ENCODE measurements at regions not wholly inside any gene's neighbourhood (a gene's known extent, or its start where the extent isn't known, plus 50 kb on each side); places are given as distances from the start of the nearest gene placed in this dataset.
A peak's percentile ranks its signal among the peaks of the same experiment; 100 is the strongest.

DNA sequence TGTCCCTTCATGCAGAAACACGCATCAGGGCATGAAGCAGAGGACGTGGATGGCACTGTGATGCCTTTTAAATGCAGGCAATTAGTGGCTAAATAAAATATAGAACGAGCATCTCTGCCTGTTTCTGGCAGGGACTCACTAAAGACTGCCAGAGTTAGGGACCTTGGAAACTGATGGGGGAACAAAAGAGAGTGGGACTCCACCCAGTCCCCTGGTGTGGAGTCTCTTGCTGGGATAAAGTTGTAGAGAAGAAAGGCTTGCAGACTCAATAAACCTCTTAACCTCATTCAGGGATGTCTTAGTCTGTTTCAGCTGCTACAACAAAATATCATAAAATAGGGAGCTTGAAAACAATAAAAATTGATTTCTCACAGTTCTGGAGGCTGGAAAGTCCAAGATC, 87.6 kb upstream of the ARAP3 start:
- no peak overlapping the region for H3K4me3 Mint-ChIP-seq
- no peaks in the 10 kb centered on the region for H3K4me1 Mint-ChIP-seq
- peaks cover 14 to 28% of the 10 kb centered on the region in 2 donors for H3K27me3 Mint-ChIP-seq
- DNase-seq (no peak), ATAC-seq (replicated peaks) (no peak)
- H3K36me3 Mint-ChIP-seq = no peaks in the 10 kb centered on the region
- no peak overlapping the region for H3K27ac Mint-ChIP-seq
- H3K9me3 Mint-ChIP-seq = peaks cover 4 to 5% of the 10 kb centered on the region in 2 donors

DNA sequence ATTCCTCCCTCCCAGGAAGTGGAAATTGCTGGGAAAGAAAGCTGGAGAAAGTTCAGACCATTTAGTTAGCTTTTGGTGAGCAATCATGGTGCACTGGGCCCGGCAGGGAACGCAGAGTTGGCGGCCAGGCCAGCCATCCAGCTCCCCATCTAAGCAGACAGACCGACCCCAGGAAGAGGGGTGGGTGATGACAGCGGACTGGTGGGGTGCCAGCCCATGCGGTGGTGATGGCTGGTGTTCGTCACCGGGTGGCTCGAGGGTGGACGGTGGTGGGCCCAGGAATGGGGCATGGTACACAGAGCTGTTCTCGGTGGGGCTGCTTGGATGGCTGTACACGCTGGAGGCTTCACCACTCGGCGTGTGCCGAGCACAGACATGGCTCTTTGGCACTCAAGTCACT, 85.6 kb upstream of the ARAP3 start:
- Mint-ChIP-seq H3K27me3 (peaks cover 22 to 37% of the 10 kb centered on the region in 2 donors), H3K4me3 (no peak overlapping the region), H3K9me3 (peaks cover 4 to 5% of the 10 kb centered on the region in 2 donors), H3K4me1 (peaks cover 0 to under 1% of the 10 kb centered on the region in 2 donors), H3K27ac (no peak overlapping the region), H3K36me3 (no peaks in the 10 kb centered on the region)
- ATAC-seq (replicated peaks) (no peak), DNase-seq (no peak)

DNA sequence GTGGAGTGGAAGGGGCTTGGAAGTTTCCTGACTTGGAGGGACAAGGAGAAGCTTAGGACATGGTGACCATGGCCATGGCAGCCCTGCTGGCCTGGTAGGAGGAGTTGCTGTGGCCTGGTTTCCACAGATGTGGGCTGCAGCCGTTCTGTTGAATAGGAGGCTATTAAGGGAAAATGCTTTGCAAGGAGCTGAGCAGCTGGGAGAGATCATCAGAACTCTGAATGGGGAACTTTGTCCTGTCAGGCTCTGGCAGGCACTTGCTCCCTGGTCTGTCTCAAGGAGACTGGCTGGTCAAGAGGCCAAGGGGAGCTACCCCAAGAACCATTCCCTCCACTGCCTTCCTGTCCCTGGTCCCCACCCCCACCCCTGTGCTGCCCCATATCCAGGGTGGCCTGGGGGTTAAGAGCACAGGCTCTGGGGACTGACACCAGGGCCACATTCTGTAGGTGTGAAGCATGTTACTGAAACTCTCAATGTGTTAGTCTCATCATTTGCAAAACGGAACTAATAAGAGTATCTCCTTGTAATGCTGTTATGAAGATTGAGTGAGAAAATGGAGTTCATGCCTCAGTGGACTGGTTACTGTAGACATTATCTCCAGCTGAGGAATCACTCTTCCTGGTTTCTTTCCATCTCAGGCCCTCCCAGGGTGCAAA, 84.0 kb upstream of the ARAP3 start:
- Mint-ChIP-seq H3K4me3 (no peak overlapping the region), H3K4me1 (peaks cover 0 to 2% of the 10 kb centered on the region in 2 donors), H3K27ac (no peak overlapping the region), H3K27me3 (peaks cover 25 to 41% of the 10 kb centered on the region in 2 donors), H3K36me3 (no peaks in the 10 kb centered on the region), H3K9me3 (peaks cover 4 to 5% of the 10 kb centered on the region in 2 donors)
- ATAC-seq (replicated peaks) (no peak), DNase-seq (no peak)

DNA sequence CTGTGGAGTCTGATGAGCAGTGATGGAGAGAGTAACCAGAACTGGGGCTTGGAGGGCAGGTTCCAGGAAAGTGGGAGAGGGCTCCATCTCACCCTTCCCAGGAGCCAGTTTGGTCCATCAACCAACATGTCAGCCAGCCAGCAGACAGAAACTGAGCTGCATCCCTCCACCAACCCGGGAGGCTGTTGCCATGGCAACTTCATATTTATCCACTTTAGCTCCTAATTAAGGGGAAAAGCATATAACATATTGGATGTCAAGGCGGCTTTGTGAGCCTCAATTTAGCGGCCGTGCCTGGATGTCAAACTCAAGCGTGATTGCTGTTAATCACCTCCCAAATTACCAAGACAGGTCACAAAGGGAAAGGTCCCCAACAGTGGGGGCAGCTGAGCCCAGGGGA, 81.5 kb upstream of the ARAP3 start:
- no peak for ATAC-seq (replicated peaks)
- H3K9me3 Mint-ChIP-seq = peaks cover under 1 to 2% of the 10 kb centered on the region in 2 donors
- H3K4me1 Mint-ChIP-seq = peaks cover 2 to 3% of the 10 kb centered on the region in 2 donors
- peaks cover 39 to 51% of the 10 kb centered on the region in 2 donors for H3K27me3 Mint-ChIP-seq
- H3K36me3 Mint-ChIP-seq = no peaks in the 10 kb centered on the region
- DNase-seq = no peak
- H3K4me3 Mint-ChIP-seq = no peak overlapping the region
- no peak overlapping the region for H3K27ac Mint-ChIP-seq

DNA sequence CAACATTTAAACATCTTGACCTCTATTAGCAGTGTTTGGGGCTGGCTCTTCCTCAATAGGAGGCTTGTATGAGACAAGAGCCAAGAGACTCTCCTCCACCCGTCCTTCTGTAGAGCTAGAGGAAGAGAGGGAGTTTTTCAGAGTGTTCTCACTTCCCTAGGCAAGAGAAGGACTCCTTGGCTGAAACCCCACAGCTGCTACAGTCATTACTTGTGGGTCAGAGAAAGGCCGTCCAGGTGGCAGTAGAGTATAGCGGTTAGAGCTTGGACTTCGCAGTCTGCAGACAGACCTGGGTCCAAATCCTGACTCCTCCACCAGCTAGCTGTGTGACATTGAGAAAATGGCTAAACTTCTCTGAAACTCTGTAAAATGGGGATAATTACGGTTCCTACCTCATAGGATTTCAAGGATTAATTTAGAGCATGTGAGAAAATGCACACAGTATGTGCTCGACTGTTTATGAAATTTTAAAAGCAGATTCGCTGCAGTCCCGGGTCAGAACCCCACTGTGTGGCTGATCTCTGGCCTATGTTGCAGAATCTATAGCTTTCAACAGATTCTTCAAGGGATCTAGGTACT, 80.8 kb upstream of the ARAP3 start:
- DNase-seq (peak; percentile 12), ATAC-seq (replicated peaks) (peak; percentile 83 to 90)
- H3K9me3 Mint-ChIP-seq = no peaks in the 10 kb centered on the region
- peaks cover 6 to 9% of the 10 kb centered on the region in 2 donors for H3K4me1 Mint-ChIP-seq
- H3K27ac Mint-ChIP-seq = no peak overlapping the region
- peaks cover 46 to 57% of the 10 kb centered on the region in 2 donors for H3K27me3 Mint-ChIP-seq
- no peaks in the 10 kb centered on the region for H3K36me3 Mint-ChIP-seq
- no peak overlapping the region for H3K4me3 Mint-ChIP-seq

DNA sequence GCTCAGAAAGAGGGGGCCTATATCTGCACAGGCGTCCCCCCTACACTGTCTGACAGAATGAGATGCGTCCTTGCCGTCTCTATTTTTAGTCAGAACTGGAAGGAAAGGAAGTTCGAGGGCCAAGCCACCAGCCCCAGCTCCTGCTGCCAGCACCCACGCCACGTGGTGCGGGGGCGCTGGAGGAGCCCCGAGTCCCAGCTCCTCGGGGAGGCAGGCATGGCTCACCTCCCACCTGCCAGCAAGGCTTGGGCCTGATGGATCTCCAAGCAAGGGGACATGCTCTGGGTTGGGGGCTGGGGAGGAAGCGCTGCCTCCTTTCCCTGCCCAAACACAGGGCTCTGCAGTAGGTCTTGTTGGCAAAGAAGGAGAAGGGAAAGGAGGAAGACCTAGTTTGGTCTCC, 80.3 kb upstream of the ARAP3 start:
- DNase-seq = no peak
- H3K4me1 Mint-ChIP-seq = peaks cover 6 to 9% of the 10 kb centered on the region in 2 donors
- no peaks in the 10 kb centered on the region for H3K36me3 Mint-ChIP-seq
- H3K4me3 Mint-ChIP-seq = no peak overlapping the region
- peaks cover 52 to 63% of the 10 kb centered on the region in 2 donors for H3K27me3 Mint-ChIP-seq
- no peak overlapping the region for H3K27ac Mint-ChIP-seq
- no peaks in the 10 kb centered on the region for H3K9me3 Mint-ChIP-seq
- no peak for ATAC-seq (replicated peaks)

DNA sequence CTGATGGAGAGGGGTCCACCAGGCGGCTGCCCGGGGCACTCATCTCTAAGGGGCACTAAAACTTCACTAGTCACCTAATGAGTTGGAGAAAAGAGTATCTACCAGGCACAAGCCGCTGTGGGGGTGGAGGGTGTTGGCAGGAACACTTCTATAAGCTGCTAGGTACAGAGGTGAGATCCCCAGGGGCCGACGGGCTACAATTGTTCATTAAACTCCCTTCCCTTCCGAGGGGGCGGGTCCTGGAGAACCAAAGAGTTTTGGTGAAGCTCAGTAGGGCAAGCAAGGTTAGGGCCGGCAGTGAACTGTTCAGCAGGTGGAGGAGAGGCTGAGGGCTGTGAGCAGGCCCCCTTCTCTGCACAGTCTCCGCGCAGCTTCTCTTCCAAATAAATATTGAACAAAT, 78.7 kb upstream of the ARAP3 start:
- DNase-seq = no peak
- no peak overlapping the region for H3K4me3 Mint-ChIP-seq
- no peaks in the 10 kb centered on the region for H3K9me3 Mint-ChIP-seq
- H3K36me3 Mint-ChIP-seq = no peaks in the 10 kb centered on the region
- no peak for ATAC-seq (replicated peaks)
- H3K27ac Mint-ChIP-seq = no peak overlapping the region
- H3K4me1 Mint-ChIP-seq = peaks cover 6 to 9% of the 10 kb centered on the region in 2 donors
- peaks cover 67 to 79% of the 10 kb centered on the region in 2 donors for H3K27me3 Mint-ChIP-seq

DNA sequence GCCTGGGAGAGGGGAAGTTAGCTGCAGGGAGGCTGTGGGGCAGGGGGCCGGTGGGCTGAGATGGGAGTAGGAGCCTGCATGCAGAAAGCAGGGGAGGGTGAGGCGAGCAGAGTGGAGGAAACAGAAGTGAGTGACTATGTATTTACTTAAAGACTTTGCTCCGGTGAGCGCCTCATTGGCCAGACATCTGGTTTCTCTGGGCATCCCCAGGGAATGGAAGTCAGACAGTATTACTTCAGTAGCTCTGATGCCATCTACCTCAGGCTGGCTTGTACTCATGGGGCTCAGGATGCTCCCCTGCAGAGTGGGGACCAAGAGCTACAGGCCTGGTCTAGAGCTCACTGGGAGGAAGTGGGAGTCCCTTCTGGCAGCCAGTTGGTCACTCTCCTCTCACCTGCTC, 78.2 kb upstream of the ARAP3 start:
- Mint-ChIP-seq H3K36me3 (no peaks in the 10 kb centered on the region), H3K4me1 (peaks cover 6 to 9% of the 10 kb centered on the region in 2 donors), H3K4me3 (no peak overlapping the region), H3K27me3 (peaks cover 73 to 84% of the 10 kb centered on the region in 2 donors), H3K27ac (no peak overlapping the region), H3K9me3 (no peaks in the 10 kb centered on the region)
- DNase-seq (no peak), ATAC-seq (replicated peaks) (peak; percentile 57 to 63)

DNA sequence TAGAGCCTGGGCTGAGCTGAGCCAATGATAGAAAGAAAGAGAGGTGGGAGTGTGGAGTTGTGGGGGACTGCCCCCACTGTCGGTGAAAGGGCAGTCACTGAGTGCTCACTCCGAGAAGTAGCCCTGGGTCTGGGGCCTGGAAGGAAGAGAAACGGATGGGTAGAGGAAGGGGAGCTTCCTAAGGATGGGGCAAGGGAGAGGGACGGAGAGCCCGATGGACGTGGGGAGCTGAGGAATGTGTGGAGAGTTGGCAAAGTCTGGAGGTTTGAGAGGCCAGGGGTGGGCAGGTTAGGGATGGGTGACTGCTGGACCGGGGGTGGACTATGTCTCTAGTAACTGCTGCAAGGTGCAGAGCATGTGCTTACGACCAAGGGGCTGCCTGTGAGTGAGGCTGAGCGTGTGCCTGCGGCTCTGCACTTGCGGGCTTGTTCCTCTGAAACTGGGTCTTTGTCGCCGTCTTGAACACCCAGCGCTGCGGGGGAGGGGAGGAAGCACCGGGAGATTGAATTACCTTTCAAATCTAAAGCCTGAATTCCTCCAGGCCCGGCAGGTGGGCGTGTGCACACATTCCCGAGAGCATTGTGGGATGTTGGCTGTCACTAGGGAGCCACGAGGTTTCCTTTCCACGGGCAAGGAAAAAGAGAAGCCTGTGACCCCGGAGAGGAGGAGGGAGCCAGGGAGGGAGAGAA, 76.4 kb upstream of the ARAP3 start:
- Mint-ChIP-seq H3K36me3 (no peaks in the 10 kb centered on the region), H3K4me3 (no peak overlapping the region), H3K27me3 (peaks cover 75 to 88% of the 10 kb centered on the region in 2 donors), H3K4me1 (peaks cover 8 to 9% of the 10 kb centered on the region in 2 donors), H3K9me3 (no peaks in the 10 kb centered on the region), H3K27ac (no peak overlapping the region)
- DNase-seq (no peak), ATAC-seq (replicated peaks) (no peak)

DNA sequence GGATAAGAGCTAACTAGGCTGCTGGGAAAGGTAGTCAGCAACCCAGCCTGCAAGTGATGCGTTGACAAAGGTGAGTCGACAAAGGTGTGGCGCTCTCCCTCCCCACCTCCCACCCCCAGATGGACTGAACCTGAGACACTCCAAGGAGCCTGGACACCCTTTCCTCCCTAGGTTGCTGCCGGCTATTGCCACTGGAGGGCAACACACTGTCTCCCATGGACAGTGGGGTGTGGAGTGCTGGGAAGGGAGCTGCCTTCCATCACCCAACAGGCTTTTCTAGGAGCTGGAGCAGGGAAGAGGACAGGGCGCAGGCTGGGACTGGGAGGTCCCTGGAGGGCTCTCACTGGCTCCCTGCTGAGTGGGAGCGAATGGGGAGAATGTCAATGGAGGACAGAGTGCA, 75.4 kb upstream of the ARAP3 start:
- peaks cover 81 to 88% of the 10 kb centered on the region in 2 donors for H3K27me3 Mint-ChIP-seq
- no peak overlapping the region for H3K4me3 Mint-ChIP-seq
- peaks cover 6 to 9% of the 10 kb centered on the region in 2 donors for H3K4me1 Mint-ChIP-seq
- no peaks in the 10 kb centered on the region for H3K36me3 Mint-ChIP-seq
- ATAC-seq (replicated peaks) = no peak
- no peak for DNase-seq
- no peaks in the 10 kb centered on the region for H3K9me3 Mint-ChIP-seq
- H3K27ac Mint-ChIP-seq = no peak overlapping the region

DNA sequence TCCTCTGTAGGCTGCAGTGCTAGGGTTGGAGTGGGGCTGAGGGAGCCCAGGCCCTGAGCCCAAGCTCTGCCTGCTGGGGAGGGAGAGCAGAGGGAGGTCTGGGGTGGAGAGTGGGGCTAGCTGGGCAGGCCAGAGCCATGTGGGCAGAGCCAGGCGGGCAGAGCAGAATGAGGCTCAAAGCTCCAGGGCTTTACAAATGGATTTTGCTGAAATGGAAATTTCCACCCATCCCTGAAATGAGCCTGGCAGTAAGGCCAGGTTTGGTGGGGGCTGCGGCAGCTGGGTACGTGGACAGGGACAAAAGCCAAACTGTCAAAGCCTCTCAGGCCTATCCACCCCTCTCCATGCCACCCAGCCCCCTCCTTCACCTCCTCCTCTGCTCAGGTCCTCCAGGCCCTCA, 74.2 kb upstream of the ARAP3 start:
- H3K27ac Mint-ChIP-seq = no peak overlapping the region
- ATAC-seq (replicated peaks) = no peak
- no peak for DNase-seq
- no peak overlapping the region for H3K4me3 Mint-ChIP-seq
- no peaks in the 10 kb centered on the region for H3K36me3 Mint-ChIP-seq
- H3K9me3 Mint-ChIP-seq = no peaks in the 10 kb centered on the region
- peaks cover 78 to 83% of the 10 kb centered on the region in 2 donors for H3K27me3 Mint-ChIP-seq
- peaks cover 6 to 9% of the 10 kb centered on the region in 2 donors for H3K4me1 Mint-ChIP-seq

DNA sequence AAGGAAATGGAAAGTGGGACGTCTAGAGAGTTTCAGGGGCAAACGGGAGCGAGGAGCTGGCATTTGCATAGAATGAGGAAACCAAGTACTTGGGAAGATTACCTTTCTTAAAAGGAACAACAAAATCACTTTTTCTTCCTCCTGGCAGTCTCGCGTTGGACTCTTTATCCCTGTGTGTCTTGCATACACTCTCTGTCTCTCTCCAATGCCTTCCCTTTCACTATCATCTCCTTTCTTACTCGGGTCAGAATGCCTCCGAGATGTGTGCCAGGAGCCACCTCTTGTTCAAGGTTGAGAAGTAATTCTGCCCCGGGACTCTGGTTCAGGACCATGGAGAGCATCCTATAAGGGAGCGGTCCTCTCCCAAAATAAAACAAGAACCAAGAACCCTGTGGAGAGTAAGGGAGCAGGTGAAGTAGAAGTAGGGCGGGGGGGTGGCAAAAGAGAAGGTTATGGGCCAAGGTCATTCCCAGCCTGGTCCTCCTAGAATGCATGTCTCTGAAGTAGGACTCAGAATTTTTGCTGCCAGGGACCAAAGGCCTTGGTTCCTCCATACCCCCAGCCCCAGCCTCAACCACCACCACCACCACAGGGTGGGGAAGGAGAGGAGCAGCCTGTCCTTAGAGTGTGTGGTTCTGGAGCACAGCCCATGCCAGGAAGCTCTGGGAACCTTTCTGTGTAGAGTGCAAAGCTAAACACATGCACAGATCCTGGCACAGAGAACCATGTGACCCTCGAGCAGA, 72.1 kb upstream of the ARAP3 start:
- DNase-seq = no peak
- ATAC-seq (replicated peaks) = no peak
- Mint-ChIP-seq H3K27me3 (peaks cover 76 to 79% of the 10 kb centered on the region in 2 donors), H3K4me1 (peaks cover 6 to 9% of the 10 kb centered on the region in 2 donors), H3K36me3 (no peaks in the 10 kb centered on the region), H3K9me3 (no peaks in the 10 kb centered on the region), H3K4me3 (no peak overlapping the region), H3K27ac (no peak overlapping the region)

DNA sequence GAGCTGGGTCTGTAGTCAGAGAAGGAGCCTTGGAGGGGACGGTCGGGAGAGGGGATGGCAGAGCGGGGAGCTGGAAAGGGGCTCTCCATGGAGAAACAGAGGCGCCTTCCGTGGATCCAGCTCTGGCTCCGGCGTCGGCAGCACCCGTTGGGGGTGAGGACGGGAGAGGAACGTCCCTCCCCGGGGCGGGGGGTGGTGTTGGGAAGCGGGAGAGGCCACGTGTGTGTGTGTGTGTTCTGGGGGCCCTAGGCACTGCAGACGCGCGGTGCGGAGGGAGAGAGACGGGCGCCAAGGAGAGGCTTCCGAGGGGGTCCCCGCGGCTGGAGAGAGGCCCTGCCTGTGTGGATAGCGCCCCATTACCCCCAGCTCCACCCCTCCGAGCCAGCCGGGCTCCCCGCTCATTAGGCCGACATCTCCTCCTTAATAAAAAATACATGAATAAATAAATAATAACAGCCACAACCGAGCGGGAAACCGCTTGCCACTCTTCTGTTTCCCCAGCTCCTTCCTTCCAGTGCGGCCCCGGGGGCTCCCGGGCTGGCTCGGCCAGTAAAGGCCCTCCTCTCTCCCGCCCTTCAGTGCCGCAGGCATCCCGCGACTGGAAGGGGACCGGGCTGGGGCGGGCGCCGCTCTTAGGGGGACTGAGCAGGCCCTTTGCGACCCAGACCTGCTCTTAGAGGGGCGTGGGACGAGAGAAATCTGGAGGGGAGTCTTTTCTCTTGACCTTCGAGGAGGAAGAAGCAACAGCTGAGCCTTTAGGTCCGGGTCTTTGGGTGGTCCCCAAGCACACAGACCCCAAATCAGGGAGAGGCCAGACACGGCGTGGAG, 71.3 kb upstream of the ARAP3 start:
- DNase-seq (no peak), ATAC-seq (replicated peaks) (no peak)
- peaks cover 72 to 76% of the 10 kb centered on the region in 2 donors for H3K27me3 Mint-ChIP-seq
- peaks cover 4 to 5% of the 10 kb centered on the region in 2 donors for H3K4me1 Mint-ChIP-seq
- H3K36me3 Mint-ChIP-seq = no peaks in the 10 kb centered on the region
- no peak overlapping the region for H3K4me3 Mint-ChIP-seq
- no peaks in the 10 kb centered on the region for H3K9me3 Mint-ChIP-seq
- no peak overlapping the region for H3K27ac Mint-ChIP-seq
